GM21576 (cell line): ENCODE measurements at regions not wholly inside any gene's neighbourhood (a gene's known extent, or its start where the extent isn't known, plus 50 kb on each side); places are given as distances from the start of the nearest gene placed in this dataset.

Source experiments
- ATAC-seq: cut with Tn5 transposase; IDR thresholded peaks from one replicate; pipeline ENCODE4 v1.9.1; 2021; ENCODE audit warnings: mild to moderate bottlenecking, moderate library complexity; ENCODE audit not compliant: unreplicated experiment

DNA sequence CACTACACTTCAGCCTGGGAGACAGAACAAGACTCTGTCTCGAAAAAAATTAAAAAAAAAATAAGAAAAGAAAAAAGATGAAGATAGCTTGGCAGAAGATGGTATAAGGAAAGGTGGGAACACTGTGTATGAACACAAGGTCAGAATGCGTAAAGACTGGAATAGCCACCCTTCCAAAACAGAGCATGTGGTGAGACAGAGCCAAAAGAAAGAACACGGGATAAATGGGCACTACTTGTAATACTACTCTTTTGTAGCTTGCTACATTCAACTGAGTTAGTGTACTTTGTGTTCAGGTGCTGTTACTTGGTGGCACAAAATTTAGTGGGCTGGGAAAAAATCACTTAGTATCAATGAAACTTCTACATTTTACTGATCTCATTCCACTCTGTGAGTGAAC is 628.6 kb upstream of the KIRREL3 start:
- no peak for ATAC-seq

DNA sequence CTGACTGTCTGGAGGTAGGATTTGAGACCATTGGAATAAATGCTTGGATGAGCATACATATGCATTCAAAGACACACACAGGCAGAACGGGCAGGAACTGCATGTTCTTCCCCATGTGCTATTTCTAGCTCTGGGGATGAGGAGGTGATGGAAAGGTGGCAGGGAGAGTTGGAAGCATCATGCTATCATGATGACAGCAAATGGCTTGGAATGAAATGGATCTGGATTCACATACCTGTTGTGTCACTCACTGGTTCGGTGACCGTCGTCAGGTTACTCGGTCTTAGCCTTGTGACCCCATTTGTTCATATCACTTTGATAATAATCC is 627.9 kb upstream of the KIRREL3 start:
- no peak for ATAC-seq

DNA sequence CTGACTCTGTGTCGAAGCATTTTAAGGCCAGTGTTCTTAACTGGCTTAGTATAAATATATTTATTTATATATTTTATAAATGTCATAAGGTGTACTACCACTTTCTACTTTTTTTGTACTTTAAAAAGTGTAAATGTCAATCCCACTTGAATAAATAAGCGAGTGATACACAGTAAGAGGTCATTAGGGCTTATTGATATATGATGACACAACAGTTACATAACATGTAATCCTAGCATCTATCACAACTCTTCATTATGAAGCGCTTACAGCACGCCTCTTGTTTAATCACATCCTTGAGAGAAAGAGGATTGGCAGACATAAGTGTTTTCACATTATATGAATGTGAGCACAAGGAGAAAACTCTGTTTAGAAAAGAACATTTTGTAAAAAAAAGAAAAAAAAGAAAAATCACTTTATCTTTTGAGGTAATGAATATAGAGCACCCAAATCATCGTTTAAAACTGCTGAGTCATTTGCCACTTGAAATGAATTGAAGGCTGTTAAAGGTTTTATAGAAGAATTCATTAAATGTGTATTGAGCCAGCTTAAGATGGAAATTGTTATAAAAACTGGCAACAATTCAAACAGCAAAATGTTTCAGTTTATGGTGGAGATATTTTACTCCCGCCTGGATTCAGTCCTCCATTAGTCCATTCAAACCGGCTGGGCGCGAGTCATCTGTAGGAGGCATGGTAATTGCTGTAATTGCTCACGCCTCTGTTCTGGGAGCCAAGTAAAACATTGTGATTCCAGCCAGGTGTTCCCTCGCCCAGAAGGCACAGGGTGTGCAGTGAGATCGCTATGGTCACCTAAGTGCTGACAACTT is 627.3 kb upstream of the KIRREL3 start:
- no peak for ATAC-seq

DNA sequence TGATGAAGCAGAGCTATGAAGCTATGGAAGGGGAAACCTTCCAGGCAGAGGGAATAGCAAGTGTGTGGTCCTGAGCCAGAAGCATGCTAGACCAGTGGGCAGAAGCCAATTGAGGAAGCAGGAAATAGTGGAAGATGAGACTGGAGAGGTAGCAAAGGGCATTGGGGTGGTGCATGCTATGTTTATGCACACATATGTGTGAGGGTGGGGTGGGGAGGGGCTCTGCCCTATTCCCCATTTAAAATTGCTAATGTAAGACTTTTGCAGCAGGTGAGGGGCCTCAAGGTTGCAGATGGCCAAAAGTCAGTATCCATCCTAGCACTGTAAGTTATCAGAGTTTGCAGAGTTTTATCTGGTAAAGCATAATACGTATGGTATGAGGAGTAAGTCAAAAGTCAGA is 626.6 kb upstream of the KIRREL3 start:
- ATAC-seq = no peak

DNA sequence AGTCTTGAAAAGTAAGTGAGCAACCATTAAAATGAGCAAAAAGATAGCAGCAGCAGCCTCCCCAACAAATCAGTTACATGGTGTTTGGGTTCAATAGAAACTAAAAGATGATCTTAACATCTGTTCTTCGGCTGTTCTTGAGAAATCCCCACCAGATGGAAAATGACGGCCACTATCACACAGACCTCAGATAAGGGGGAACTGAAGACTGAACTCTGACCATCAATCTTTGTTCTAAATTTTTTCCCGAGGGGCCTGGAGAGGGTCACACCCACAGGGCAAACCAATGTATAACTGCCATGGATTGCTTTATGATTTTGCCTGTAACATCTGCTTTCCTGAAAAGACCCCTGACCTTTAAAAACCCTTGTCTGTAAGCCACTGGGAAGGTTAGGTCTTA is 624.8 kb upstream of the KIRREL3 start:
- no peak for ATAC-seq

DNA sequence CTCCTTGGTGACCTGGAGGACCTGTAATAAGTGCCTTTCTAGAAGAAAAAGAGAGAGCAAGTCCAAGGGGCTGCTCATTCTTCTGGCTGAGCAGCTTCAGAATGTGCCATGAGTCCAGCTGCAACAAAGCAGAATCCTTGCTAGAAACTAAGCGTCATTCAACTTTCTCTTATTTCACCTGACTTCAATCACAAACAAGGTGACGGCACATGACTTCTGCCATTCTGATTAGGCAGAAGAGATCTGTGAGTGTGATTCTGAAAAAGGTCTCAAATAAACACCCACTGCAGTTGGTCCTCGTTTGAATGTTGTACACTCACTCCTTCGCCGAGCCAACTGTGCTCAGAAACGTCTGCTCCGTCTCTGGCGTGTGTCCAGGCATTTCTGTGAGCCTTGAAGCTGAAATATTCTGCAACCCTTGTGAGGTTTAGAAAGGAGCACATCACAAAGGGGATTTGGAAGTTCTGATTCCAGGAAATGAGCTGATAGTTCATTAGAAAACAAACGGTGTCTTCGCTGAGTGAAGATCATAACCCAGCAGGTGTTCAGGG is 623.8 kb upstream of the KIRREL3 start:
- no peak for ATAC-seq

DNA sequence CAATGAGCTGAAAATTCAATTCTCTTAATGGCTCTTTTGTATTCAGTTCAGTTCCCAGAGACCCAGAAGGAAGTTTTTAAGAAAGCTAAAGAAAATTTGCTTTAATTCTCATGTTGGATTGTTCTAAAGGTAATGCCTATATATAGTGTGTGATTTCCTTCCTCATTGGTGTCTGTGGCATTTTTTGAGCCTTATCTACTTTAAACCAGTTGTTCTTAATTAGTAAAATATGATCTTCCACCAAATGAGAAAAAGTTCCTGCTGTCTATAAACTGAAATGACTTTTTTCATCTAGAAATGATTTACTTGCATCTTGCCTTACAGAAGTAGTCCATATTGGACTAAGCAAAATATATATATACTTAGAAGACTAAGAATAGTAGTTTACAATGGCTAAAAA is 622.1 kb upstream of the KIRREL3 start:
- no peak for ATAC-seq

DNA sequence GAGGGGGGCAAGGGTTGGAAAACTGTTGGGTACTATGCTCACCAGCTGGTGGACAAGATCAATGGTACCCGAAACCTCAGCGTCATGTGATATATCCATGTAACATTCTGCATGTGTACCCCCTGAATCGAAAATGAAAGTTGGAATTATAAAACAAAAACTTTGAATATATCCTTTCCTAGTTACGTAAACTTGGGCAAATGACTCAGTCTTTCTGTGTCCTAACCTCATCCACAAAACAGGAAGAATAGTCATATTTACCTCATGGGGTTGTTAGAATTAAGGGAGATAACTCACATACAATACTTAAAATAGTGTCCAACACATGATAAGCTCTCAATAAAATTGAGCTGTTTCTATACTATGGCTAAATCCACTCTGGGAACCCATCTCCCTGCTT is 620.1 kb upstream of the KIRREL3 start:
- ATAC-seq = no peak

- no peak for ATAC-seq
These were observed 619.4 kb upstream of the KIRREL3 start for GRCh38 chr11:127619946-127620345.

- ATAC-seq = no peak
These were observed 618.2 kb upstream of the KIRREL3 start for GRCh38 chr11:127618721-127619120.

- no peak for ATAC-seq
These were observed 615.6 kb upstream of the KIRREL3 start for GRCh38 chr11:127616158-127616557.

GRCh38 chr11:127612607-127613006 is 612.0 kb upstream of the KIRREL3 start:
- ATAC-seq = no peak

DNA sequence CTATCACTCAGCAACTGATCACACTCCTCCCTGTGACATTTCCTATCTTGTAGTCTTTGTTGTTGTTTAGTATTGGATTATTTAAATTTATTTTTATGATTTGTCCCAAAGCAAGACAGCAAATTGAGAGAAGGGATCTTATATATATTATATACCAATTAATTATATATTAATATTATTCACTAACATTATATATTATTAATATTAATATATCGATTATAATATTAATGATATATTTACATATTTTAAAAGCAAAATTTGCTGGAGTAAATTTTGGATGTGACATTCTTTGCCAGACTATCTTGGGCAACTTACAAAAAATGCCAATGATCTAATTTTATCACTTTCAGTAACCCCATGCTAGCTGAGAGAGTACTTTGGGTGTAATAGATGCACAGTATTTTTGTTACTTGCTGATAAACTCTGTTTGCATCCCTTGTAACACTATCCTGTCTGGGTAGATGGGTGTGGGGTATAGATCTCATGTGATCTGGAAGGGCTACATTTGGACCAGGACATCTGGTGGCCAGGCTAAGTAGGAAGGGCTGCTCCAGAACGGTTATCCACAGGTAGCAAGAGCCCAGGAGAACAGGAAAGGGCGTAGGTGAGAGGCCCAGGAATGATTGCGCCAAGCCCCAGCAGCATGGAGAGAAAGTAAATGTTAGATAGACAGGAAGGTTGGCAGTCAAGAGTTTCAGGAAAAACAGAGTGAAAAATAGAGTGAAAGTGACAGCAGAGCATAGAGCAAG is 608.6 kb upstream of the KIRREL3 start:
- ATAC-seq = no peak

DNA sequence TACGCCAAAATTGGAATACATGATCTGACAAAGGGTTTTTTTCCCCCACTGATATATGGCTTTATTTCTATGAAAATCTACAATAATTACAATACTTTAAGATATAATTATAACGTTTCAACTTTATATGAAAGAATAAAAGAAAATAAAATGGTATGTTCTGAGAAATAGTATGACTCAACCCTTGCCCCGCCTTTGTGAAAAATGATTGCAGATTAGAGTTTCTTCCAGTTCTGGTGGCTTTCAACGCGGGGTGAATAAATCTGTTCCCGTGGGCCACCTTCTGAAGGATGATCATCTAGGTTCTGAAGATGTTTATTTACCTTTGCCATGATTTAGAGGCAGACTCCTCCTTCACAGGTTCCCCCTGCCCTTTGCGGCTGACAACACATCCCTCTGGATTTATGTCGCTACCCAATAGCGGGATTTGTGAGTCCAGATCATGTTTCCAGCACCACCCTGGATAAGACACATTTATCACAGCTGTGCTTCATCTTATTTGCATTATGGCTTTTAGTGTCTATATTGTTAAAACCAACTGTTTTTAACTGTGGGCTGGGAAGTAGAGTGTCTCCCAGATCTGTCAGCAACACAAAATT is 607.0 kb upstream of the KIRREL3 start:
- ATAC-seq = no peak

GRCh38 chr11:127601578-127601977 is 601.0 kb upstream of the KIRREL3 start:
- no peak for ATAC-seq

GRCh38 chr11:127600674-127601073 is 600.1 kb upstream of the KIRREL3 start:
- ATAC-seq = no peak

- no peak for ATAC-seq
These were observed 597.9 kb upstream of the KIRREL3 start for GRCh38 chr11:127598476-127598875.

DNA sequence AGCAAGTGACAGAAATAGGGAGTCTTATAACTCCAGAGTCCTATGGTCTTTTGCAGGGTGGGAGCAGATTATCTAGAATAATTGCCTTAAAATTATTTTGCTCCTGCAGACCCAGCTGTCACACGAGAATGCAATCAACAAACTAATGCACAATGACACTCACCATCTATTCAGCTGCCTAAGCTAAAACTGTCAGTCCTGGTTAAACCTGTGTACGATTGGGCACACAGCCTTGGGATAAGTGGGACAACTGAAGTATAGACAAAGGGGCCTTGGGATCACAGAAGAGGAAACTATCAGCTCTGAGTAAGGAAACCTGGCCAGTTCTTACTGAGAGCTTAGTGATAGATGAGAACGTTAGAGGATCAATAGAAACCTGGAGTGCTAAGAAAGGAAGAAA is 595.9 kb upstream of the KIRREL3 start:
- ATAC-seq = no peak

DNA sequence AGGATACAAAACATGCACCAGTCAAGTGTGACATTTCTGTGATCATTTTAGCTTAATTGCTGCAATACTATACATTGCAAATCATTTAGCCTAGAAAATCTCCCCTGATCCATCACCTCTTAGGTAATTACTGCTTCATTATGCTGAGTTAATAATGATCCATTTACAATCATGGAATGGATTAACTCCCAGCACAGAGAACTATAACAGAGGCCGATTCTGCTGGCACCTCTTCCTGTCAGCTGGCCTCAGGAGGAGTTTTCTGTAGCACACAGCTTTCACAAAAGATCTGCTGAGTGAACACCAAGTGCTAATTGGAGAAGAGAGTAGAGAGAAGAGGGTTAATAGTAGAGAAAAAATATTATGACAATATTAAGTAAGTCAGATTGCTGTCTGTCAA is 591.8 kb upstream of the KIRREL3 start:
- ATAC-seq = no peak

DNA sequence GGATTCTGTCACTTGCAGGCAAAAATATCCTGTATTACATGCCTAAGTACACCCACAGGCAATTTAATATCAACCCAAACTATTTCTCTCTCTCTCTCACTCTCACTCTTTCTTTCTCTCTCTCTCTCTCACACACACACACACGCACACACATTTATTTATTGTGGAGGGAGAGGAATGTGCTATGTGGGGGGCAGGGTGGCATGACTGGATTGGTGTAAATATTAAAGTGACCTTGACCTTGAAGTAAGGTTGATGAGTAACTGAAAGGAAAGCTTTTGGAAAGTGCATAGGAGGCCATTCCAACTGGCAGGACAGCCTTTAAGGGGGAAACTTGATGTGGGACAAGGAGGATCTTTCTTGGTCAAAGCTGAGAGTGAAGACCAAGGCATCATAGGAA is 589.7 kb upstream of the KIRREL3 start:
- no peak for ATAC-seq

DNA sequence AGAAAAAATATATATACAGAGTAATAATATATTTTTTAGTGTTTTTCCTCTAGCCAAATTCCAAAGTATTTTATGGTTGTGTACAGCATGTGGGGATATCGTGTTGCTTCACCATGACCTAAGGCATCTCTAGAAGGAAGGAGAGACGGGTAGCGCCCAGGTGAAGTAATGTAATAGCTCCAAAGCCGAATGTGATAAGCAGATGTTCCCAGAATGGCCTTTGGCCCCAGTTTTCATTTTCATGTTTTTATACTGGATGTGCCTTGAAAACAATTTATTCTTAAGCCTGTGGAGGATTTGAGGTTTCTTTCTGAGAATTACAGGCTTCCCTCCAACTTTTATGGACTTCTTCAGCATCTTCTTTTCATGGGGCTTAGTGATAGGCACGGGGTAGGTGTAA is 587.9 kb upstream of the KIRREL3 start:
- no peak for ATAC-seq

- ATAC-seq = no peak
These were observed 586.9 kb upstream of the KIRREL3 start for GRCh38 chr11:127587511-127587910.
